T-cell (primary cell): ENCODE measurements at regions not wholly inside any gene's neighbourhood (a gene's known extent, or its start where the extent isn't known, plus 50 kb on each side); places are given as distances from the start of the nearest gene placed in this dataset.
"Not testable (repeated sequence)": the region's sequence is repeated elsewhere in the genome, so short reads cannot be mapped to it uniquely, and the experiment has no call there.

Source experiments
- ATAC-seq, 4 experiments: fragments of 200-7000 bp in 3 of 4; fragments of 150-1000 bp in 1 of 4; cut with Tn5 transposase; replicated peaks in 1 of 4; 1 replicate in 3 of 4; 2 replicates in 1 of 4; pipeline ENCODE4 v1.10.0; 2021; ENCODE audit warnings: moderate library complexity in 3 of 4, mild to moderate bottlenecking in 2 of 4, moderate number of reproducible peaks in 1 of 4
- CTCF ChIA-PET, 2 donors: fragments of 300-600 bp; sonication (Branson Sonifier 250); formaldehyde crosslinking; loops; one replicate each; lab custom pipeline; 2022; ENCODE audit warnings: antibody characterized with exemption in 2 of 2; lab: Charles Lee
- POLR2A ChIA-PET, 2 donors: fragments of 300-600 bp; sonication (Branson Sonifier 250); formaldehyde crosslinking; loops; one replicate each; lab custom pipeline; 2022; ENCODE audit warnings: antibody characterized with exemption in 2 of 2; lab: Charles Lee
- DNase-seq, 35 experiments: peaks; one replicate each; pipeline versions ENCODE4 v3.0.0 to v3.0.0-alpha.2; 2013 to 2023
- H3K27ac ChIP-seq: one replicate; pipeline ENCODE4 v1.5.1; 2013; ENCODE audit warnings: low read length
- H3K27me3 ChIP-seq, 2 experiments: replicated peaks in 1 of 2; 1 replicate in 1 of 2; 2 replicates in 1 of 2; pipeline versions ENCODE4 v1.6.1 to v1.7.0; 2013; ENCODE audit warnings: low read length in 1 of 2, mixed read lengths in 1 of 2; ENCODE audit not compliant: control insufficient read depth in 2 of 2, insufficient read depth in 2 of 2; ENCODE audit errors: extremely low read depth in 1 of 2
- H3K36me3 ChIP-seq, 2 donors: 1 replicate in 1 of 2; 2 replicates in 1 of 2; pipeline versions ENCODE4 v1.6.1 to v1.7.0; 2013; ENCODE audit warnings: low read length in 1 of 2; ENCODE audit not compliant: control insufficient read depth in 2 of 2, insufficient read depth in 1 of 2; ENCODE audit errors: extremely low read depth in 1 of 2
- H3K4me1 ChIP-seq, 2 experiments: 1 replicate in 1 of 2; 2 replicates in 1 of 2; pipeline versions ENCODE4 v1.6.1 to v1.7.0; 2013; ENCODE audit warnings: low read length in 2 of 2, mixed read lengths in 1 of 2; ENCODE audit not compliant: insufficient read depth in 2 of 2, control insufficient read depth in 1 of 2; ENCODE audit errors: extremely low read depth in 1 of 2
- H3K4me3 ChIP-seq, 2 donors: 1 replicate in 1 of 2; 2 replicates in 1 of 2; pipeline versions ENCODE4 v1.5.1 to v1.7.0; 2013; ENCODE audit warnings: mild to moderate bottlenecking in 2 of 2, low read length in 1 of 2, moderate library complexity in 1 of 2; ENCODE audit not compliant: control insufficient read depth in 1 of 2; ENCODE audit errors: extremely low read depth in 1 of 2
- H3K9me3 ChIP-seq: 2 replicates; pipeline ENCODE4 v1.7.0; 2013
- H3K27ac Mint-ChIP-seq, 2 donors: one replicate each; pipeline ENCODE4 v1.8.0; 2020 to 2021; ENCODE audit warnings: mild to moderate bottlenecking in 2 of 2, mixed read lengths in 2 of 2
- H3K27me3 Mint-ChIP-seq, 2 donors: one replicate each; pipeline ENCODE4 v1.8.0; 2021 to 2022; ENCODE audit warnings: mixed read lengths in 2 of 2
- H3K36me3 Mint-ChIP-seq: one replicate; pipeline ENCODE4 v1.8.0; 2021; ENCODE audit warnings: mixed read lengths
- H3K4me1 Mint-ChIP-seq, 3 donors: one replicate each; pipeline ENCODE4 v1.8.0; 2020 to 2022; ENCODE audit warnings: mixed read lengths in 3 of 3, mild to moderate bottlenecking in 1 of 3
- H3K4me3 Mint-ChIP-seq, 3 donors: one replicate each; pipeline ENCODE4 v1.8.0; 2020 to 2022; ENCODE audit warnings: mild to moderate bottlenecking in 3 of 3, mixed read lengths in 3 of 3, moderate library complexity in 3 of 3
- H3K9me3 Mint-ChIP-seq, 3 donors: one replicate each; pipeline ENCODE4 v1.8.0; 2020 to 2022; ENCODE audit warnings: mixed read lengths in 3 of 3
- WGBS: methylation state at CpG from one replicate; pipeline ENCODE4 v1.1.5; 2013; ENCODE audit warnings: missing lambda C conversion rate; ENCODE audit not compliant: insufficient coverage; 5-methylcytosine and 5-hydroxymethylcytosine counted together

DNA sequence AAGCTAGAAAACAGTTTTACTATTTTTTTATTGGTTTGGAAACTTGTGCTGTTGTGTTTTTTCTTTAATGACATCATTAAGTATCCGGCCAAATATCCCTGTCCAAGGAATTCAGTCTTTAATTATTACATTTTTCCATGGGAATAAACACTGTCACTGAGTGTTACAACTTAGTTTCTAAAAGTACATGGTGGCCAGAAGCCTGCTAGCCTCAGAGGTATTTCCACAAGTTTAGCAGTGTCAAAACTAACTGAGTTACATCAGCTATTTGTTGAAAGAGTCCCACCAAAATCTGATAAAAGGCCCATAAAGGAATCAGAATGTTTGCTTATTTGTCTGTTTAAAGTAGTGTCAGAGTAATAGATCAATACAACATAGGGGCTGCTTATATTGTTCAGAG, 331.6 kb downstream of the GOLGA6L6 start:
- H3K27ac ChIP-seq, H3K27ac Mint-ChIP-seq, CTCF ChIA-PET, H3K4me1 ChIP-seq, H3K27me3 ChIP-seq, H3K9me3 Mint-ChIP-seq, H3K4me3 ChIP-seq, H3K36me3 ChIP-seq, H3K36me3 Mint-ChIP-seq, ATAC-seq, DNase-seq, POLR2A ChIA-PET, H3K4me1 Mint-ChIP-seq, H3K4me3 Mint-ChIP-seq, H3K9me3 ChIP-seq, H3K27me3 Mint-ChIP-seq: not testable (repeated sequence)
- WGBS: no CpG with 5 or more reads among the region's 1 CpG

DNA sequence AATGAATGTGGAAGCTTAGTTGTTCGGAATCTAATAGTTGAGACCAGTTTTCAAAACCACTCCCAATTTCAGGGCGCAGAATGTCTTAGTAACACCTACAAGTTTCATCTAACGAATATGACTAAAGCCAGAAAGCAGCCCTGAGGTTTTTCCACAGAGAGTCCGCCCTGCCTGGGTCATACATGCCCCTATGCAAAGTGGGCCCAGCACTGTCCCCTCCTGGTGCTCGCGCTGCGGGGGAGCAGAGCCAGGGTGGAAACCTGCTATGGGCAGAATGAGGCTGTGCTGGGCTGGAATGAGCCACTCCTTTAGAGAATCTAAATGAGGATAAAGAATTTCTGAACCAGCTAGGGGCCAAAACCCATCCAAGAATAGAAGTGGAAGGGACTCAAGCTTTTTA, 334.0 kb downstream of the GOLGA6L6 start:
- H3K4me1 ChIP-seq, H3K36me3 Mint-ChIP-seq, DNase-seq, H3K27me3 Mint-ChIP-seq, POLR2A ChIA-PET, CTCF ChIA-PET, H3K27ac ChIP-seq, H3K4me1 Mint-ChIP-seq, H3K4me3 Mint-ChIP-seq, H3K9me3 Mint-ChIP-seq, H3K4me3 ChIP-seq, H3K27me3 ChIP-seq, H3K9me3 ChIP-seq, ATAC-seq, H3K36me3 ChIP-seq, H3K27ac Mint-ChIP-seq: not testable (repeated sequence)
- 87% methylated on average over 4 of the region's 7 CpGs for WGBS

DNA sequence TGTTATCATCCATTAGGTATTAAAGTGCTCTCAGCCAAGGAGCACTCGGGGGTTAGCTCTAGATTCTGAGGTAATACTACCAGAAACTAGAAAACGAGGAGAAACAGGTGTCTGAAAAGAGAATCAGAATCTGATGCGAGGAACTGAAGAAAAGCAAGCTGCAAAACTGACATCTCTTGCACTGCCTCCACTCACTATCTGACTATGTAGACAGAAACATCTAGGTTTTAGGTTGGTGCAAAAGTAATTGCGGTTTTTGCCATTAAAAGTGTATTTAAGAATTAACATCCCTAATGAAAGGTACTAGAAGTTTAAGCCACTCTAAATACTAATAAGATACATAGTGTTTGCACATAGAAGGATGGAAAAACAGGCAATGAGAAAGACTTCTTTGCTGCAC, 334.4 kb downstream of the GOLGA6L6 start:
- H3K36me3 ChIP-seq, H3K27ac ChIP-seq, H3K4me1 Mint-ChIP-seq, POLR2A ChIA-PET, H3K4me1 ChIP-seq, ATAC-seq, DNase-seq, H3K9me3 ChIP-seq, H3K4me3 Mint-ChIP-seq, H3K27me3 Mint-ChIP-seq, H3K9me3 Mint-ChIP-seq, CTCF ChIA-PET, H3K36me3 Mint-ChIP-seq, H3K4me3 ChIP-seq, H3K27me3 ChIP-seq, H3K27ac Mint-ChIP-seq: not testable (repeated sequence)
- 100% methylated on average over 1 of the region's 4 CpGs for WGBS

DNA sequence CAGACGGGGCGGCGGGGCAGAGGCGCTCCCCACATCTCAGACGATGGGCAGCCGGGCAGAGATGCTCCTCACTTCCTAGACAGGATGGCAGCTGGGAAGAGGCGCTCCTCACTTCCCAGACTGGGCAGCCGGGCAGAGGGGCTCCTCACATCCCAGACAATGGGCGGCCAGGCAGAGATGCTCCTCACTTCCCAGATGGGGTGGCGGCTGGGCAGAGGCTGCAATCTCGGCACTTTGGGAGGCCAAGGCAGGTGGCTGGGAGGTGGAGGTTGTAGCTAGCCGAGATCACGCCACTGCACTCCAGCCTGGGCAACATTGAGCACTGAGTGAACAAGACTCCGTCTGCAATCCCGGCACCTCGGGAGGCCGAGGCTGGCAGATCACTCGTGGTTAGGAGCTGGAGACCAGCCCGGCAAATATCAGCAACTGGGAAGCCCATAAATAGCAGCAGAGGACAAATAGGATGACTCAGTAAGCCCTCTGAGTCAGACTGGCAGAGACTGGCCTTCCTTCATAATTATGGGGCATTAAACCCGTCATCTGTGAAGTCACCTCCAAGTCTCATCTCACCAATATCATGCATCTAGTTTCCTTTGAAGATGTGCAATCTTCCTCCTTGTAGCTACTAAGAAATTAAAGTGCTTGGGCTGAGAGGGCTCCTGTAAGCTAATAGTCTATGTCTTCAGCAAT, 337.3 kb downstream of the GOLGA6L6 start:
- H3K36me3 ChIP-seq, H3K27ac Mint-ChIP-seq, H3K9me3 ChIP-seq, H3K27me3 Mint-ChIP-seq, H3K27me3 ChIP-seq, H3K4me3 Mint-ChIP-seq, POLR2A ChIA-PET, H3K27ac ChIP-seq, ATAC-seq, CTCF ChIA-PET, H3K36me3 Mint-ChIP-seq, DNase-seq, H3K4me1 Mint-ChIP-seq, H3K9me3 Mint-ChIP-seq, H3K4me1 ChIP-seq, H3K4me3 ChIP-seq: not testable (repeated sequence)
- WGBS: 83% methylated on average over 6 of the region's 20 CpGs

DNA sequence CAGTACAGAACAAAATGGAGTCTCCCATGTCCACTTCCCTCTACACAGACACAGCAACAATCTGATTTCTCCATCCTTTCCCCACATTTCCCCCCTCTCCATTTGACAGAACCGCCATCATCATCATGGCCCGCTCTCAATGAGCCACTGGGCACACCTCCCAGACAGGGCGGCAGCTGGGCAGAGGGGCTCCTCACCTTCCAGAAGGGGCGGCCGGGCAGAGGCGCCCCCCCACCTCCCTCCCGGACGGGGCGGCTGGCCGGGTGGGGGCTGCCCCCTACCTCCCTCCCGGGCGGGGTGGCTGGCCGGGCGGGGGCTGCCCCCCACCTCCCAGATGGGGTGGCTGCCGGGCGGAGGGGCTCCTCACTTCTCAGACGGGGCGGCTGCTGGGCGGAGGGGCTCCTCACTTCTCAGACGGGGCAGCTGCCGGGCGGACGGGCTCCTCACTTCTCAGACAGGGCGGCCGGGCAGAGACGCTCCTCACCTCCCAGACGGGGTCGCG, 337.9 kb downstream of the GOLGA6L6 start:
- CTCF ChIA-PET: not testable (repeated sequence)

DNA sequence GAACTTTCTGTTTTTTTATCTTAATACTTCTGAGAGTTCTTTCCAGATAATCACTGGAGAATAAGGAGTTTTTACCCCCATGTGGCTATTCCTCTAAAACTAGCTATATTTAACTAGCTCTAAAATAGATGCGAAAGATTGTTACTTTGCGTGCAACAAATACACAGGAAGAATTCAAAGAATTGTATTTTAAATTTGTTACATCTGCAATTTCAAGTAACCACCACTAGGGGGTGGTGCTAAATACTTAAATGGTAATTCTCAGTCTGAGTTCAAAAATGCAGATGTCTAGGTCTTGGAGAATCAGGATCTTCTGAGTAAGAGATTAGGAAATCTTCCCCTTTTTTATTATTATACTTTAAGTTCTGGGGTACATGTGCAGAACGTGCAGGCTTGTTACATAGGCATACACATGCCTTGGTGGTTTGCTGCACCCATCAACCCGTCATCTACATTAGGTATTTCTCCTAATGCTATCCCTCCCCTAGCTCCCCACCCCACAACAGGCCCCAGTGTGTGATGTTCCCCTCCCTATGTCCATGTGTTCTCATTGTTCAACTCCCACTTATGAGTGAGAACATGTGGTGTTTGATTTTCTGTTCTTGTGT, 346.9 kb downstream of the GOLGA6L6 start:
- ATAC-seq, H3K36me3 ChIP-seq, H3K9me3 ChIP-seq, H3K4me3 Mint-ChIP-seq, H3K27me3 Mint-ChIP-seq, H3K4me1 ChIP-seq, POLR2A ChIA-PET, DNase-seq, H3K36me3 Mint-ChIP-seq, H3K27me3 ChIP-seq, H3K27ac Mint-ChIP-seq, H3K27ac ChIP-seq, H3K4me1 Mint-ChIP-seq, H3K4me3 ChIP-seq, H3K9me3 Mint-ChIP-seq: not testable (repeated sequence)
- CTCF ChIA-PET: interaction anchor here in 1 of 2 donors (0.6 kb wide), 1 partner anchor 92 kb away, joined by 4 read pairs; no protein-coding TSS in a partner anchor
- WGBS: no CpG with 5 or more reads among the region's 4 CpGs

More for the DNA sequence above, 337.9 kb downstream of the GOLGA6L6 start:
- H3K27ac ChIP-seq, H3K36me3 Mint-ChIP-seq, H3K4me1 ChIP-seq, H3K27me3 Mint-ChIP-seq, H3K4me1 Mint-ChIP-seq, H3K27ac Mint-ChIP-seq, H3K9me3 Mint-ChIP-seq, H3K9me3 ChIP-seq, ATAC-seq, H3K27me3 ChIP-seq, POLR2A ChIA-PET, H3K4me3 ChIP-seq, H3K4me3 Mint-ChIP-seq, DNase-seq, H3K36me3 ChIP-seq: not testable (repeated sequence)
- WGBS: 90% methylated on average over 10 of the region's 29 CpGs
